ENCODE measurements at regions not wholly inside any gene's neighbourhood (a gene's known extent, or its start where the extent isn't known, plus 50 kb on each side); places are given as distances from the start of the nearest gene placed in this dataset.
"Not testable (repeated sequence)": the region's sequence is repeated elsewhere in the genome, so short reads cannot be mapped to it uniquely, and the experiment has no call there.

GRCh38 chr12:19894803-19895202, 455.5 kb downstream of the AEBP2 start:
- DNase-seq (ENCODE audit: low spot score in 2 of 2) (no peak), FAIRE-seq (no peak)

- FAIRE-seq = no peak
- DNase-seq (ENCODE audit: low spot score in 2 of 2) = no peak
These were observed 456.1 kb downstream of the AEBP2 start for GRCh38 chr12:19895246-19896020.

- FAIRE-seq (no peak), DNase-seq (ENCODE audit: low spot score in 2 of 2) (no peak)
These were observed 456.7 kb downstream of the AEBP2 start for GRCh38 chr12:19896041-19896440.

- no peak for DNase-seq (ENCODE audit: low spot score in 2 of 2)
- no peak for FAIRE-seq
These were observed 457.2 kb downstream of the AEBP2 start for GRCh38 chr12:19896534-19896933.

GRCh38 chr12:19897900-19898408, 458.7 kb downstream of the AEBP2 start:
- FAIRE-seq = no peak

GRCh38 chr12:19901841-19902240, 462.5 kb downstream of the AEBP2 start:
- FAIRE-seq (peak; percentile 3), DNase-seq (ENCODE audit: low spot score in 2 of 2) (no peak)

More at GRCh38 chr12:19897900-19898408, 458.7 kb downstream of the AEBP2 start:
- no peak for DNase-seq (ENCODE audit: low spot score in 2 of 2)

- no peak for FAIRE-seq
- no peak for DNase-seq (ENCODE audit: low spot score in 2 of 2)
These were observed 463.5 kb upstream of the PDE3A start for GRCh38 chr12:19904819-19905218.

GRCh38 chr12:19908830-19909229, 459.5 kb upstream of the PDE3A start:
- DNase-seq (ENCODE audit: low spot score in 2 of 2) (no peak), FAIRE-seq (no peak)

- FAIRE-seq = no peak
These were observed 458.9 kb upstream of the PDE3A start for GRCh38 chr12:19909418-19909817.

GRCh38 chr12:19910681-19911080, 457.7 kb upstream of the PDE3A start:
- FAIRE-seq = no peak
- no peak for DNase-seq (ENCODE audit: low spot score in 2 of 2)

More at GRCh38 chr12:19909418-19909817, 458.9 kb upstream of the PDE3A start:
- no peak for DNase-seq (ENCODE audit: low spot score in 2 of 2)

- DNase-seq (ENCODE audit: low spot score in 2 of 2) (no peak), FAIRE-seq (no peak)
These were observed 455.3 kb upstream of the PDE3A start for GRCh38 chr12:19912991-19913390.

GRCh38 chr12:19915392-19916195, 452.7 kb upstream of the PDE3A start:
- FAIRE-seq (peak; percentile 84), DNase-seq (ENCODE audit: low spot score in 2 of 2) (no peak)

GRCh38 chr12:19916196-19916753, 452.1 kb upstream of the PDE3A start:
- no peak for DNase-seq (ENCODE audit: low spot score in 2 of 2)
- FAIRE-seq = no peak

GRCh38 chr12:19916974-19917373, 451.4 kb upstream of the PDE3A start:
- no peak for DNase-seq (ENCODE audit: low spot score in 2 of 2)
- FAIRE-seq = no peak

GRCh38 chr12:19921716-19922115, 446.6 kb upstream of the PDE3A start:
- not testable (repeated sequence) for FAIRE-seq; DNase-seq (ENCODE audit: low spot score in 2 of 2)

GRCh38 chr12:19922717-19923116, 445.6 kb upstream of the PDE3A start:
- FAIRE-seq = no peak

GRCh38 chr12:19924360-19924759, 444.0 kb upstream of the PDE3A start:
- DNase-seq (ENCODE audit: low spot score in 2 of 2) (no peak), FAIRE-seq (no peak)

More at GRCh38 chr12:19922717-19923116, 445.6 kb upstream of the PDE3A start:
- DNase-seq (ENCODE audit: low spot score in 2 of 2) = no peak

GRCh38 chr12:19925841-19926240, 442.5 kb upstream of the PDE3A start:
- no peak for DNase-seq (ENCODE audit: low spot score in 2 of 2)
- FAIRE-seq = no peak

- no peak for DNase-seq (ENCODE audit: low spot score in 2 of 2)
- no peak for FAIRE-seq
These were observed 442.1 kb upstream of the PDE3A start for GRCh38 chr12:19926266-19926665.

GRCh38 chr12:19927661-19928060, 440.7 kb upstream of the PDE3A start:
- DNase-seq (ENCODE audit: low spot score in 2 of 2) = no peak
- no peak for FAIRE-seq

- FAIRE-seq (no peak), DNase-seq (ENCODE audit: low spot score in 2 of 2) (no peak)
These were observed 435.9 kb upstream of the PDE3A start for GRCh38 chr12:19932413-19932812.

Data from frontal cortex (tissue), 3 donors.